ENCODE measurements at regions not wholly inside any gene's neighbourhood (a gene's known extent, or its start where the extent isn't known, plus 50 kb on each side); places are given as distances from the start of the nearest gene placed in this dataset.
"Not testable (repeated sequence)": the region's sequence is repeated elsewhere in the genome, so short reads cannot be mapped to it uniquely, and the experiment has no call there.

GRCh38 chr14:54266616-54267015, 130.2 kb upstream of the CDKN3 start:
- not testable (repeated sequence) for TF ChIP-seq CTCF (IDR thresholded peaks at IDR 0.05; ENCODE audit: control extremely low read depth in 1 of 3, insufficient read depth in 1 of 3, low read depth in 1 of 3, low read length in 3 of 3); POLR2A (IDR thresholded peaks at IDR 0.05; ENCODE audit: control extremely low read depth in 1 of 2, low read depth in 2 of 2, low read length in 2 of 2); EP300 (IDR thresholded peaks at IDR 0.05; ENCODE audit: borderline replicate concordance in 1 of 2, low read depth in 2 of 2, low read length in 2 of 2); SP1 (IDR thresholded peaks at IDR 0.05; ENCODE audit: low read depth, low read length)
